Ovary (tissue), 3 donors: ENCODE measurements at regions not wholly inside any gene's neighbourhood (a gene's known extent, or its start where the extent isn't known, plus 50 kb on each side); places are given as distances from the start of the nearest gene placed in this dataset.

Experiments
- CTCF ChIP-seq, 3 donors: fragments of 450-650 bp in 2 of 3; fragments of 200-600 bp in 1 of 3; IDR thresholded peaks; one replicate each; pipeline versions ENCODE4 v1.5.1 to v1.8.0; 2016 to 2022; ENCODE audit warnings: antibody characterized with exemption in 3 of 3, mild to moderate bottlenecking in 1 of 3
- EP300 ChIP-seq: sonication (generic); formaldehyde crosslinking; IDR thresholded peaks from one replicate; pipeline ENCODE4 v1.6.1; 2017; ENCODE audit warnings: antibody characterized with exemption
- POLR2A ChIP-seq: fragments of 450-650 bp; IDR thresholded peaks from one replicate; pipeline ENCODE4 v1.6.1; 2017; ENCODE audit warnings: antibody characterized with exemption, mild to moderate bottlenecking, moderate library complexity
- donor health status: DM: no; HTN: no; CAD: no.

GRCh38 chr9:87213948-87214347 is 266.6 kb upstream of the GAS1 start:
- TF ChIP-seq CTCF (IDR thresholded peaks at IDR 0.05), result no peak
- TF ChIP-seq POLR2A, result no peak
- no peak for TF ChIP-seq EP300
